Activated CD4-positive, alpha-beta memory T cell treated with anti-CD3 and anti-CD28 coated beads for 36 hours (primary cell): ENCODE measurements at regions not wholly inside any gene's neighbourhood (a gene's known extent, or its start where the extent isn't known, plus 50 kb on each side); places are given as distances from the start of the nearest gene placed in this dataset.

Source experiments
- CTCF ChIA-PET: fragments of 350-600 bp; sonication (Branson Sonifier 250); formaldehyde crosslinking; loops from one replicate; lab custom pipeline; 2021; ENCODE audit warnings: antibody characterized with exemption, inconsistent platforms; lab: Charles Lee
- POLR2A ChIA-PET: fragments of 350-600 bp; sonication (Branson Sonifier 250); formaldehyde crosslinking; loops from one replicate; lab custom pipeline; 2021; ENCODE audit warnings: antibody characterized with exemption; lab: Charles Lee
- DNase-seq: peaks from one replicate; pipeline ENCODE4 v3.0.0-alpha.2; 2020
- H3K27ac Mint-ChIP-seq: one replicate; pipeline ENCODE4 v1.8.0; 2021; ENCODE audit warnings: mixed read lengths
- H3K27me3 Mint-ChIP-seq: one replicate; pipeline ENCODE4 v1.8.0; 2021; ENCODE audit warnings: mixed read lengths
- H3K36me3 Mint-ChIP-seq: one replicate; pipeline ENCODE4 v1.8.0; 2021; ENCODE audit warnings: mixed read lengths
- H3K4me1 Mint-ChIP-seq: one replicate; pipeline ENCODE4 v1.8.0; 2021; ENCODE audit warnings: low read depth, mixed read lengths
- H3K4me3 Mint-ChIP-seq: one replicate; pipeline ENCODE4 v1.8.0; 2021; ENCODE audit warnings: mild to moderate bottlenecking, mixed read lengths
- H3K9me3 Mint-ChIP-seq: one replicate; pipeline ENCODE4 v1.8.0; 2021; ENCODE audit warnings: mixed read lengths
- intact Hi-C: fragments of 100-400 bp; cut with micrococcal nuclease; formaldehyde crosslinking; loops from one replicate; pipeline ENCODE4 v1.15.1; 2023

DNA sequence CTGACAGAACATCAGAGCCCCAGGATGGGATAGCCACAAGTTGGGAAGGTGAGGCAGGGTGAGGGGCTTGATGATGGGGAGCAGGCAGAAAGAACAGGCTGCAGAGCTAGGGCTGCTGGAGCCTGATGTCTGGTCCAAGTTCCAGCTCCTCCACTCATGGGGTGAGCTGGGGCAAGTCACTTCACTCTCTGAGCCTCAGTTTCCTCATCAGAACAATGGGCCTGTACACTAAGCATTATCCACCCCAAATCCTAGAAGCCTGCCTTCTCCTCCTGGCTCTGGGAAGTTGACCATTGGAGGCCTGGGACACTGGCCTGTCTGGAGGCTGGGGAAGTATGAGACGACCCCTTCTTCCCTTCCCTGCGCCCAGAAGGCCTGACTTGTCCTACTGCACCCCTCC lies 51.8 kb upstream of the PSD2 start:
- POLR2A ChIA-PET: interaction anchor here (0.6 kb wide), 1 partner anchor 192 kb away, joined by 5 read pairs; no protein-coding TSS in a partner anchor
- DNase-seq: no peak
- intact Hi-C loops: no loop called here
- H3K27me3 Mint-ChIP-seq: peaks cover 6% of the 10 kb centered on the region
- H3K36me3 Mint-ChIP-seq: no peaks in the 10 kb centered on the region
- peaks cover 21% of the 10 kb centered on the region for H3K4me1 Mint-ChIP-seq
- no peak overlapping the region for H3K4me3 Mint-ChIP-seq
- CTCF ChIA-PET: interaction anchor here (0.7 to 11.8 kb wide), 4 partner anchors 24 to 43 kb away, joined by 3 to 106 read pairs (median 6); no protein-coding TSS in a partner anchor
- no peaks in the 10 kb centered on the region for H3K9me3 Mint-ChIP-seq
- no peak overlapping the region for H3K27ac Mint-ChIP-seq

DNA sequence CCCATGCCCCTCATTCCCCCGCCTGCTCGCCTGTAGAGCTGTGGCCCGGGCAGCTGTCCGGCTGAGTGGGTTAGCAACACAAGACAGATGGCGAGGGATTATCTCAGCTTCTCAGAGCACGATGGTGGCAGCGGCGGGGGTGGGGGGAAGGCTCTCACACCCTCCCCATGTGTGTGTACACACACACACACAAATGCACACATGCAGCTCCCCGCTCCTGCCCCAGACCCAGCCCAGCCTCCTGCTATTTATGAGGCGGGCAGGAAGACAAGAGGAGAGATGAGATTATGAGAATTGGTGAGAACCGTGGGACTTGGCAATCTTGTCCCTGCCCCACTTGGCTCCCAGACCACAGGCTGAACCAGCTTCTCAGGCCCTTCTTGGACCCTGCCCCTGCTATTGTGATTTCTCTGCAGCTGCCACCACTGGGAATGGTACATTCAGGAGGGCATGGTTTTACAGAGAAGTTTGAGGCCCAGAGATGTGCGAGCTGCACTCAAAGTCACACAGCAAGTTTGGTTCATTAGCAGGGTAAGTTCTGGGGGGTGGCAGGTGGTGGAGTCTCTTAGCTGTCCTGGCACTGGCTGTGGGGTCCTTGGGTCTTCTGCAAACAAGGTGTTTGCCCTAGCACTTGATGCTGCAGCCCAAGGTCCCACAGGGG lies 51.0 kb upstream of the PSD2 start:
- no peak for DNase-seq
- CTCF ChIA-PET: interaction anchor here (0.6 to 11.8 kb wide), 3 partner anchors 23 to 1685 kb away, joined by 3 to 106 read pairs (median 5); partner anchors contain the start of gene PCDHGA12
- intact Hi-C loops: loop anchor here (5.0 kb wide), 3 partner anchors 182 to 342 kb away; partner anchors contain the start of genes SPATA24 and UBE2D2
- no peak overlapping the region for H3K4me3 Mint-ChIP-seq
- H3K4me1 Mint-ChIP-seq: peaks cover 21% of the 10 kb centered on the region
- POLR2A ChIA-PET: no interaction called here
- H3K36me3 Mint-ChIP-seq: no peaks in the 10 kb centered on the region
- H3K27me3 Mint-ChIP-seq: peaks cover 10% of the 10 kb centered on the region
- H3K27ac Mint-ChIP-seq: no peak overlapping the region
- H3K9me3 Mint-ChIP-seq: no peaks in the 10 kb centered on the region

DNA sequence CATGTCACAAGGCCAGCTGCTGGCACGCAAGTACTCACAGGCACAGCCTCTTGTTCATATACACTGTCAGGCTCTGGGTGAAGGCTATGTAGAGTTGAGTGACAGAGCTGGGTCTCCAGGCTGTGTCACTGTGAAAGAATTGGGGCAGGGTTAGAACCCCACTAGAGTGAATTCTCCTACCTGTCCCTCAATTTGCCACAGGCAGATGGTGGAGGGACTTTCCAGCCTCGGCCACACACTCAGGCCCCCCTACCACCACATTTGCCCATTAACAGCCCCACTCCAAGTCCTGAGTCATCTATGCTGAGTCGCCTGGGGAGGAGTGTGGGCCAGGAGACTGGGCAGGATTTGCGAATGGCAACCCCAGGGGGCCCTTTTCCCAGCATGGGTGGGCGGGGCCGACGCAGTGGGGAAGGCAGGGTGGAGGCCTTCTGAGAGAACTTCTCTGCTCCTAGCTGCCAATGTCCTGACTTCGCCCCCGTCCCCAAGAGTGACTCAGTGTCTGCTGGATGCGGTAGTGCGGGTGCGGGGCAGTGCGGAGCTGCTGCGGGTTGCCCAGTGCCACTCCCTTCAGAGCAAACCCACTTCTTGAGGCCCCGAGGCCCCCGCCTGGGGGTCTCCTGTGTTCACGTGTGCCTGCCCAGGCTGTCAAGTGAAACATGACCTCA lies 50.3 kb upstream of the PSD2 start:
- intact Hi-C loops: loop anchor here (5.0 kb wide), 3 partner anchors 183 to 343 kb away; partner anchors contain the start of genes SPATA24 and UBE2D2
- peaks cover 10% of the 10 kb centered on the region for H3K27me3 Mint-ChIP-seq
- H3K4me3 Mint-ChIP-seq: no peak overlapping the region
- H3K9me3 Mint-ChIP-seq: no peaks in the 10 kb centered on the region
- POLR2A ChIA-PET: no interaction called here
- H3K36me3 Mint-ChIP-seq: no peaks in the 10 kb centered on the region
- H3K27ac Mint-ChIP-seq: no peak overlapping the region
- CTCF ChIA-PET: interaction anchor here (1.4 to 11.8 kb wide), 3 partner anchors 23 to 42 kb away, joined by 4 to 106 read pairs (median 5); no protein-coding TSS in a partner anchor
- H3K4me1 Mint-ChIP-seq: peaks cover 21% of the 10 kb centered on the region
- peak; percentile 66 for DNase-seq

DNA sequence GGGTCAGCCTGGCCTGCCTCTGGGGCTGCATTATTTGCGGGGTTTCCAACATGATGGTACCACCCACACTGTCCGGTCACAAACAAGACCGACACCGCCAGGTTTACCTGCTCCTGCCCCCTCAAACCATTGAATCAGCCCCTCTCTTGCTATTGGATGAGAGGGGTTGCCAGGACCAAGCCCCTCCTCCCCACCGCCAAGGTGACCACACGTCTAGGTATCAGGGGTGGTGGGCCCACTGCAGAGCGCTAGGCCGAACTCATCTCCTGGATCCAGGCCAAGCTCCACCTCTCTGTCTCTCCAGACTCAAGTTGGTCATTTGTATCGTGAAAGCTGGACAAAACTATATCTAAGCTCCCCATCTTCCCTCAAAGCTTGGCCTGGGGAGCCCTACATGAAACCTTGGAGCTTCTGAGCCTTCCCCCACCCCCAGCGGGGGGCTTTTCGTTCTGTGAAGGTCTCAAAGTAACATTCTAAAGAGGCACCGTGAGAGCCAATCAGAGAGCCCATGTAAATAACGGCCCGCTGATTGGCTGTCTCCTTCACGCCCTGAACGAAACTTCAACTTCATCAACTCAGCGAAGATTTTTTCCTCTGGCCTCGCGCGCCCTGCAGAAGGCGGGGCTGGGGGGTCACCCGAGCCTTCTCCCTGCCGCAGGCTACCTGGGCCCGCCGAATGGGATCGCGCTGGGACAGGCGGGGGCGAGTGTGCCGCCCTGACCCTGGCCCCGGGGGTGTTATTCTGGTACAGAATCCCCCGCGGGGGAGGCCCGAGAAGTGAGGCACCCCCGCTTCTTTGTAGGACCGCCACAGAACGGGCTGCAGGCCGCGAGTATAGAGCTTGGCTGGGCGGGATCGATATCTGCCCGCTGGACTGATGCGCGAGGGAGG lies 49.6 kb upstream of the PSD2 start:
- POLR2A ChIA-PET: interaction anchor here (0.7 to 1.5 kb wide), 3 partner anchors 16 to 111 kb away, joined by 3 to 7 read pairs (median 3); no protein-coding TSS in a partner anchor

More for the DNA sequence above, 49.6 kb upstream of the PSD2 start:
- Mint-ChIP-seq H3K4me3 (peak overlapping the region; percentile 14), H3K27me3 (peaks cover 10% of the 10 kb centered on the region), H3K27ac (no peak overlapping the region), H3K4me1 (peaks cover 21% of the 10 kb centered on the region), H3K36me3 (no peaks in the 10 kb centered on the region), H3K9me3 (no peaks in the 10 kb centered on the region)
- CTCF ChIA-PET: interaction anchor here (1.1 to 11.8 kb wide), 3 partner anchors 22 to 222 kb away, joined by 3 to 106 read pairs (median 4); no protein-coding TSS in a partner anchor
- intact Hi-C loops: loop anchor here (2.0 to 5.0 kb wide), 5 partner anchors 35 to 344 kb away; partner anchors contain the start of genes SPATA24 and UBE2D2
- DNase-seq: peak; percentile 64
